ENCODE measurements at regions not wholly inside any gene's neighbourhood (a gene's known extent, or its start where the extent isn't known, plus 50 kb on each side); places are given as distances from the start of the nearest gene placed in this dataset.
"Not testable (repeated sequence)": the region's sequence is repeated elsewhere in the genome, so short reads cannot be mapped to it uniquely, and the experiment has no call there.

- no peak for DNase-seq (ENCODE audit: low read depth in 2 of 2)
- no peak for TF ChIP-seq CTCF (IDR thresholded peaks at IDR 0.05; ENCODE audit: low read depth, low read length)
- H3K4me3 ChIP-seq (replicated peaks in 1 of 2; ENCODE audit: low read depth in 2 of 2, low read length in 2 of 2) = no peak overlapping the region
These were observed 252.8 kb downstream of the NAP1L3 start for GRCh38 chrX:93420525-93421082.

- DNase-seq (ENCODE audit: low read depth in 2 of 2) = no peak
- no peak overlapping the region for H3K4me3 ChIP-seq (replicated peaks in 1 of 2; ENCODE audit: low read depth in 2 of 2, low read length in 2 of 2)
- TF ChIP-seq CTCF (IDR thresholded peaks at IDR 0.05; ENCODE audit: low read depth, low read length) = no peak
These were observed 253.3 kb downstream of the NAP1L3 start for GRCh38 chrX:93420090-93420489.

- no peak overlapping the region for H3K4me3 ChIP-seq (replicated peaks in 1 of 2; ENCODE audit: low read depth in 2 of 2, low read length in 2 of 2)
- no peak for DNase-seq (ENCODE audit: low read depth in 2 of 2)
- no peak for TF ChIP-seq CTCF (IDR thresholded peaks at IDR 0.05; ENCODE audit: low read depth, low read length)
These were observed 253.7 kb downstream of the NAP1L3 start for GRCh38 chrX:93419642-93420041.

GRCh38 chrX:93404121-93404520 is 269.3 kb downstream of the NAP1L3 start:
- DNase-seq (ENCODE audit: low read depth in 2 of 2) = no peak
- H3K4me3 ChIP-seq (replicated peaks in 1 of 2; ENCODE audit: low read depth in 2 of 2, low read length in 2 of 2) = no peak overlapping the region
- no peak for TF ChIP-seq CTCF (IDR thresholded peaks at IDR 0.05; ENCODE audit: low read depth, low read length)

- no peak overlapping the region for H3K4me3 ChIP-seq (replicated peaks in 1 of 2; ENCODE audit: low read depth in 2 of 2, low read length in 2 of 2)
- no peak for TF ChIP-seq CTCF (IDR thresholded peaks at IDR 0.05; ENCODE audit: low read depth, low read length)
- no peak for DNase-seq (ENCODE audit: low read depth in 2 of 2)
These were observed 318.7 kb downstream of the NAP1L3 start for GRCh38 chrX:93354651-93355050.

GRCh38 chrX:93346309-93346708 is 327.1 kb downstream of the NAP1L3 start:
- no peak for DNase-seq (ENCODE audit: low read depth in 2 of 2)
- no peak overlapping the region for H3K4me3 ChIP-seq (replicated peaks in 1 of 2; ENCODE audit: low read depth in 2 of 2, low read length in 2 of 2)
- TF ChIP-seq CTCF (IDR thresholded peaks at IDR 0.05; ENCODE audit: low read depth, low read length) = no peak

GRCh38 chrX:93344287-93344686 is 329.1 kb downstream of the NAP1L3 start:
- DNase-seq (ENCODE audit: low read depth in 2 of 2); H3K4me3 ChIP-seq (replicated peaks in 1 of 2; ENCODE audit: low read depth in 2 of 2, low read length in 2 of 2): not testable (repeated sequence)
